Skeletal muscle tissue (tissue), 3 donors: ENCODE measurements at regions not wholly inside any gene's neighbourhood (a gene's known extent, or its start where the extent isn't known, plus 50 kb on each side); places are given as distances from the start of the nearest gene placed in this dataset.
A peak's percentile ranks its signal among the peaks of the same experiment; 100 is the strongest.

Source experiments
- H3K27ac ChIP-seq: one replicate; pipeline ENCODE4 v1.7.0; 2013; ENCODE audit warnings: mild to moderate bottlenecking, low read depth, low read length, inconsistent platforms
- H3K27me3 ChIP-seq, 3 donors: one replicate each; pipeline ENCODE4 v1.7.0; 2013; ENCODE audit warnings: low read length in 3 of 3; ENCODE audit not compliant: control insufficient read depth in 3 of 3, insufficient read depth in 3 of 3
- H3K36me3 ChIP-seq, 3 donors: one replicate each; pipeline ENCODE4 v1.7.0; 2013; ENCODE audit warnings: low read length in 3 of 3; ENCODE audit not compliant: control insufficient read depth in 3 of 3, insufficient read depth in 3 of 3
- H3K4me1 ChIP-seq, 3 donors: one replicate each; pipeline ENCODE4 v1.7.0; 2013; ENCODE audit warnings: low read length in 3 of 3, mild to moderate bottlenecking in 3 of 3; ENCODE audit not compliant: control insufficient read depth in 3 of 3, insufficient read depth in 3 of 3
- H3K4me3 ChIP-seq, 3 donors: one replicate each; pipeline ENCODE4 v1.7.0; 2013; ENCODE audit warnings: low read length in 3 of 3
- H3K9ac ChIP-seq, 3 donors: one replicate each; pipeline ENCODE4 v1.7.0; 2013; ENCODE audit warnings: low read length in 3 of 3, mild to moderate bottlenecking in 3 of 3, moderate library complexity in 2 of 3, low read depth in 1 of 3
- H3K9me3 ChIP-seq, 3 donors: one replicate each; pipeline ENCODE4 v1.7.0; 2013; ENCODE audit warnings: low read length in 3 of 3; ENCODE audit not compliant: control insufficient read depth in 3 of 3
- donor health status: Osteomylitis.

GRCh38 chr9:105054491-105054890, 126.5 kb upstream of the ABCA1 start:
- no peaks in the 10 kb centered on the region for H3K9me3 ChIP-seq
- H3K4me1 ChIP-seq = peaks cover 0 to 4% (median 0%) of the 10 kb centered on the region in 3 donors
- H3K9ac ChIP-seq = no peak overlapping the region
- H3K27me3 ChIP-seq = no peaks in the 10 kb centered on the region
- H3K4me3 ChIP-seq = no peak overlapping the region
- no peak overlapping the region for H3K27ac ChIP-seq
- no peaks in the 10 kb centered on the region for H3K36me3 ChIP-seq

- H3K27me3 ChIP-seq = no peaks in the 10 kb centered on the region
- H3K27ac ChIP-seq = no peak overlapping the region
- no peak overlapping the region for H3K9ac ChIP-seq
- H3K36me3 ChIP-seq = no peaks in the 10 kb centered on the region
- peaks cover 0 to 4% (median 0%) of the 10 kb centered on the region in 3 donors for H3K4me1 ChIP-seq
- H3K4me3 ChIP-seq = no peak overlapping the region
- no peaks in the 10 kb centered on the region for H3K9me3 ChIP-seq
Observed at GRCh38 chr9:105055917-105056316, 128.0 kb upstream of the ABCA1 start.

- peaks cover 0 to 4% (median 0%) of the 10 kb centered on the region in 3 donors for H3K4me1 ChIP-seq
- H3K27ac ChIP-seq = no peak overlapping the region
- H3K4me3 ChIP-seq = no peak overlapping the region
- H3K9me3 ChIP-seq = no peaks in the 10 kb centered on the region
- no peaks in the 10 kb centered on the region for H3K27me3 ChIP-seq
- no peaks in the 10 kb centered on the region for H3K36me3 ChIP-seq
- H3K9ac ChIP-seq = no peak overlapping the region
Observed at GRCh38 chr9:105057551-105057950, 129.6 kb upstream of the ABCA1 start.

GRCh38 chr9:105059252-105059651, 131.3 kb upstream of the ABCA1 start:
- H3K27me3 ChIP-seq = no peaks in the 10 kb centered on the region
- H3K9ac ChIP-seq = no peak overlapping the region
- no peak overlapping the region for H3K27ac ChIP-seq
- H3K9me3 ChIP-seq = no peaks in the 10 kb centered on the region
- H3K4me1 ChIP-seq = peaks cover 6 to 13% (median 9%) of the 10 kb centered on the region in 3 donors
- H3K4me3 ChIP-seq = no peak overlapping the region
- H3K36me3 ChIP-seq = no peaks in the 10 kb centered on the region

- Histone ChIP-seq H3K27me3 (no peaks in the 10 kb centered on the region), H3K9me3 (no peaks in the 10 kb centered on the region), H3K36me3 (no peaks in the 10 kb centered on the region), H3K9ac (no peak overlapping the region), H3K4me1 (peaks cover 21 to 29% (median 23%) of the 10 kb centered on the region in 3 donors), H3K27ac (no peak overlapping the region), H3K4me3 (no peak overlapping the region)
Observed at GRCh38 chr9:105062222-105062855, 134.4 kb upstream of the ABCA1 start.

- peak overlapping the region; percentile 92 for H3K27ac ChIP-seq
- H3K9ac ChIP-seq = peak overlapping the region; percentile 68 to 94 (median 80)
- no peaks in the 10 kb centered on the region for H3K27me3 ChIP-seq
- no peaks in the 10 kb centered on the region for H3K36me3 ChIP-seq
- peaks cover 21 to 29% (median 23%) of the 10 kb centered on the region in 3 donors for H3K4me1 ChIP-seq
- peak overlapping the region; percentile 49 to 67 (median 58) for H3K4me3 ChIP-seq
- H3K9me3 ChIP-seq = no peaks in the 10 kb centered on the region
Observed at GRCh38 chr9:105064248-105065097, 136.5 kb upstream of the ABCA1 start.

- Histone ChIP-seq H3K27ac (peak overlapping the region; percentile 92), H3K4me1 (peaks cover 21 to 29% (median 23%) of the 10 kb centered on the region in 3 donors), H3K4me3 (peak overlapping the region; percentile 49 to 67 (median 58)), H3K36me3 (no peaks in the 10 kb centered on the region), H3K9ac (peak overlapping the region; percentile 68 to 94 (median 80)), H3K9me3 (no peaks in the 10 kb centered on the region), H3K27me3 (no peaks in the 10 kb centered on the region)
Observed at GRCh38 chr9:105065098-105066088, 137.4 kb upstream of the ABCA1 start.

GRCh38 chr9:105066275-105066865, 138.4 kb upstream of the ABCA1 start:
- Histone ChIP-seq H3K36me3 (no peaks in the 10 kb centered on the region), H3K27me3 (no peaks in the 10 kb centered on the region), H3K9me3 (no peaks in the 10 kb centered on the region), H3K4me3 (no peak overlapping the region), H3K27ac (no peak overlapping the region), H3K9ac (no peak overlapping the region), H3K4me1 (peaks cover 21 to 29% (median 23%) of the 10 kb centered on the region in 3 donors)

- Histone ChIP-seq H3K27ac (no peak overlapping the region), H3K4me3 (no peak overlapping the region), H3K9ac (no peak overlapping the region), H3K36me3 (no peaks in the 10 kb centered on the region), H3K27me3 (no peaks in the 10 kb centered on the region), H3K4me1 (peaks cover 21 to 29% (median 23%) of the 10 kb centered on the region in 3 donors), H3K9me3 (no peaks in the 10 kb centered on the region)
Observed at GRCh38 chr9:105067895-105068580, 140.1 kb upstream of the ABCA1 start.
